ENCODE measurements at regions not wholly inside any gene's neighbourhood (a gene's known extent, or its start where the extent isn't known, plus 50 kb on each side); places are given as distances from the start of the nearest gene placed in this dataset.

- 72% methylated on average over 5 of the region's 5 CpGs for WGBS (ENCODE audit: low lambda C conversion rate)
- Histone ChIP-seq H3K4me3 (replicated peaks in 1 of 3; ENCODE audit: insufficient read depth in 1 of 3, low read depth in 2 of 3, low read length in 3 of 3) (no peak overlapping the region), H3K9me3 (ENCODE audit: low read length) (no peaks in the 10 kb centered on the region), H3K36me3 (replicated peaks in 1 of 2; ENCODE audit: control insufficient read depth in 1 of 2, insufficient read depth in 2 of 2, low read length in 2 of 2) (no peaks in the 10 kb centered on the region), H3K79me2 (ENCODE audit: insufficient read depth, low read length) (no peaks in the 10 kb centered on the region), H2AFZ (ENCODE audit: low read length) (no peak overlapping the region), H3K27ac (ENCODE audit: extremely low read length, insufficient read depth, low read length) (no peak overlapping the region), H4K20me1 (ENCODE audit: insufficient read depth, low read length) (no peaks in the 10 kb centered on the region), H3K4me2 (ENCODE audit: low read depth, low read length) (no peak overlapping the region), H3K9ac (ENCODE audit: insufficient read depth, low read depth, low read length) (no peak overlapping the region), H3K4me1 (ENCODE audit: insufficient read depth, low read length) (no peaks in the 10 kb centered on the region), H3K27me3 (ENCODE audit: control insufficient read depth in 1 of 2, insufficient read depth in 2 of 2, low read length in 2 of 2) (no peaks in the 10 kb centered on the region)
- intact Hi-C loops (cut with micrococcal nuclease; ENCODE audit: unreplicated experiment) (no loop called here), in situ Hi-C loops (cut with HindIII; ENCODE audit: extremely low pct_ligation_motif_present, low pct_unique_long_range_greater_than_20kb) (no loop called here)
- TF ChIP-seq YY1 (IDR thresholded peaks at IDR 0.05; ENCODE audit: insufficient read depth, insufficient replicate concordance, low read depth, low read length) (no peak), ZC3H13 (CRISPR knock-in tag; IDR thresholded peaks at IDR 0.05) (no peak), SRF (IDR thresholded peaks at IDR 0.05; ENCODE audit: low read depth, low read length) (no peak), YEATS2 (CRISPR knock-in tag; IDR thresholded peaks at IDR 0.05; ENCODE audit: borderline replicate concordance) (no peak), GLI4 (CRISPR knock-in tag; IDR thresholded peaks at IDR 0.05; ENCODE audit: borderline replicate concordance) (no peak), ZNF232 (CRISPR knock-in tag; IDR thresholded peaks at IDR 0.05; ENCODE audit: borderline replicate concordance) (no peak), SMARCE1 (IDR thresholded peaks at IDR 0.05; ENCODE audit: borderline replicate concordance) (no peak), HDAC2 (CRISPR knock-in tag; IDR thresholded peaks at IDR 0.05) (no peak), PREB (CRISPR knock-in tag; IDR thresholded peaks at IDR 0.05) (no peak)
- TF ChIP-seq, protein P1, sequence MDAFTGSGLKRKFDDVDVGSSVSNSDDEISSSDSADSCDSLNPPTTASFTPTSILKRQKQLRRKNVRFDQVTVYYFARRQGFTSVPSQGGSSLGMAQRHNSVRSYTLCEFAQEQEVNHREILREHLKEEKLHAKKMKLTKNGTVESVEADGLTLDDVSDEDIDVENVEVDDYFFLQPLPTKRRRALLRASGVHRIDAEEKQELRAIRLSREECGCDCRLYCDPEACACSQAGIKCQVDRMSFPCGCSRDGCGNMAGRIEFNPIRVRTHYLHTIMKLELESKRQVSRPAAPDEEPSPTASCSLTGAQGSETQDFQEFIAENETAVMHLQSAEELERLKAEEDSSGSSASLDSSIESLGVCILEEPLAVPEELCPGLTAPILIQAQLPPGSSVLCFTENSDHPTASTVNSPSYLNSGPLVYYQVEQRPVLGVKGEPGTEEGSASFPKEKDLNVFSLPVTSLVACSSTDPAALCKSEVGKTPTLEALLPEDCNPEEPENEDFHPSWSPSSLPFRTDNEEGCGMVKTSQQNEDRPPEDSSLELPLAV (CRISPR knock-in tag; conservative IDR thresholded peaks at IDR 0.05; ENCODE audit: low read depth), result no peak
- FAIRE-seq, result no peak
- ChIA-PET CTCF (ENCODE audit: low intra/inter-chr PET ratio, low total read pairs) (no interaction called here), POLR2A (no interaction called here)
- no peak for ATAC-seq
- no TSS peak for BruUV-seq (replicated peaks)
- DNase-seq (ENCODE audit: low spot score), result no peak
These were observed 99.7 kb downstream of the DACT1 start for GRCh38 chr14:58737511-58737910.

Measured in HepG2 (cell line).